ENCODE measurements at regions not wholly inside any gene's neighbourhood (a gene's known extent, or its start where the extent isn't known, plus 50 kb on each side); places are given as distances from the start of the nearest gene placed in this dataset.

DNA sequence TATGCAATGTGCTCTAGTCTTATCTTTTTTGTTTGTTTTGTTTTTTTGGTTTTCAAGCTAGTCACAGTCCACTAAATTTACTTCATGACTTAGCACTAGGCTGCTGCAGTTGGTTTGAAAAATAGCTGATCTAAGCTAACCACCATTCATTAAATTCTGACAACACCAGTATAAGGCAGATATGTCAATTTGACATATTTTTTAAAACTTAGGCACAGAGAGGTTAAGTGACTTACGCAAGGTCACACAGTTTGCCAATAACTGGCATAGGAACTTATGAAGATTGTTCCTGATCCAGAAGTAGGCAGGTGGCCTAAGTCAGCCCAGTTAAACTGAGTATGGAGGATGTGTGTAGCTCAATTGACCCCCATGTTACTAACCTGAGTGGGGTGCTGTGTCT, 377.3 kb upstream of the NFE2L3 start:
- Mint-ChIP-seq H3K4me3 (ENCODE audit: unreplicated experiment) (no peak overlapping the region), H3K27me3 (ENCODE audit: low read depth, unreplicated experiment) (no peaks in the 10 kb centered on the region)
- no peak for FAIRE-seq

DNA sequence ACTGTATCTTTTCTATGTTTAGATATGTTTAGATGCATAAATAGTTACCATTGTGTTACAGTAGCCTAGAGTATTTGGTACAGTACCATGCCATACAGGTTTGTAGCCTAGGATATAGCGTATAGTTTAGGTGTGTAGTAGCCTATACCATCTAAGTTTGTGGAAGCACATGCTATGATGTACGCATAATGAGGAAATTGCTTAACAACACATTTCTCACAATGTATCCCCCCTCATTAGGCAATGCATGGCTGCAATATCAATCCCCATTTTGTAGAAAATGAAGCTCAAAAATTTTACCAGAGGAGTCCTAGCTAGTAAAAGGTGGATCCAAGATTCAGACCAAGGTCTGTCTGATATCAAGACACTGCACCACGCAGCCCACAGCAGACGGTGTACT, 376.4 kb upstream of the NFE2L3 start:
- FAIRE-seq (no peak), DNase-seq (ENCODE audit: low read depth) (no peak)
- H3K36me3 ChIP-seq (ENCODE audit: insufficient read depth, low read length), result no peaks in the 10 kb centered on the region
- H3K4me2 ChIP-seq (ENCODE audit: low read length), result no peak overlapping the region
- H3K27ac ChIP-seq (ENCODE audit: low read depth, low read length), result no peak overlapping the region
- H3K27me3 ChIP-seq (ENCODE audit: insufficient read depth, low read length), result no peaks in the 10 kb centered on the region
- no peaks in the 10 kb centered on the region for H3K4me1 Mint-ChIP-seq (ENCODE audit: low read depth, unreplicated experiment)
- no peaks in the 10 kb centered on the region for H4K20me1 ChIP-seq (ENCODE audit: insufficient read depth, low read length)
- no peak overlapping the region for H3K27ac Mint-ChIP-seq (ENCODE audit: unreplicated experiment)
- no peaks in the 10 kb centered on the region for H3K36me3 Mint-ChIP-seq (ENCODE audit: low read depth, unreplicated experiment)
- H3K79me2 ChIP-seq (ENCODE audit: insufficient read depth, low read length), result no peaks in the 10 kb centered on the region
- no peaks in the 10 kb centered on the region for H3K9me3 ChIP-seq (ENCODE audit: insufficient read depth, low read depth, low read length)
- peaks cover 2% of the 10 kb centered on the region for H3K9me3 Mint-ChIP-seq (ENCODE audit: unreplicated experiment)
- H3K4me3 Mint-ChIP-seq (ENCODE audit: unreplicated experiment), result no peak overlapping the region
- peaks cover 4% of the 10 kb centered on the region for H3K27me3 Mint-ChIP-seq (ENCODE audit: low read depth, unreplicated experiment)
- no peaks in the 10 kb centered on the region for H3K4me1 ChIP-seq (ENCODE audit: insufficient read depth, low read length)
- H3K9ac ChIP-seq (ENCODE audit: low read length), result no peak overlapping the region
- H3K4me3 ChIP-seq (ENCODE audit: insufficient read depth, low read depth, low read length), result no peak overlapping the region
- TF ChIP-seq, protein P1, sequence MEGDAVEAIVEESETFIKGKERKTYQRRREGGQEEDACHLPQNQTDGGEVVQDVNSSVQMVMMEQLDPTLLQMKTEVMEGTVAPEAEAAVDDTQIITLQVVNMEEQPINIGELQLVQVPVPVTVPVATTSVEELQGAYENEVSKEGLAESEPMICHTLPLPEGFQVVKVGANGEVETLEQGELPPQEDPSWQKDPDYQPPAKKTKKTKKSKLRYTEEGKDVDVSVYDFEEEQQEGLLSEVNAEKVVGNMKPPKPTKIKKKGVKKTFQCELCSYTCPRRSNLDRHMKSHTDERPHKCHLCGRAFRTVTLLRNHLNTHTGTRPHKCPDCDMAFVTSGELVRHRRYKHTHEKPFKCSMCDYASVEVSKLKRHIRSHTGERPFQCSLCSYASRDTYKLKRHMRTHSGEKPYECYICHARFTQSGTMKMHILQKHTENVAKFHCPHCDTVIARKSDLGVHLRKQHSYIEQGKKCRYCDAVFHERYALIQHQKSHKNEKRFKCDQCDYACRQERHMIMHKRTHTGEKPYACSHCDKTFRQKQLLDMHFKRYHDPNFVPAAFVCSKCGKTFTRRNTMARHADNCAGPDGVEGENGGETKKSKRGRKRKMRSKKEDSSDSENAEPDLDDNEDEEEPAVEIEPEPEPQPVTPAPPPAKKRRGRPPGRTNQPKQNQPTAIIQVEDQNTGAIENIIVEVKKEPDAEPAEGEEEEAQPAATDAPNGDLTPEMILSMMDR (IDR thresholded peaks at IDR 0.05; ENCODE audit: insufficient read depth, low read depth, low read length), result no peak
- TF ChIP-seq EZH2 (IDR thresholded peaks at IDR 0.05; ENCODE audit: insufficient read depth, low read length), result no peak
- H2AFZ ChIP-seq (ENCODE audit: low read depth, low read length), result no peak overlapping the region

More for the DNA sequence above, 377.3 kb upstream of the NFE2L3 start:
- Histone ChIP-seq H3K27me3 (ENCODE audit: insufficient read depth, low read length) (no peaks in the 10 kb centered on the region), H3K4me3 (ENCODE audit: insufficient read depth, low read depth, low read length) (no peak overlapping the region), H3K36me3 (ENCODE audit: insufficient read depth, low read length) (no peaks in the 10 kb centered on the region), H3K9me3 (ENCODE audit: insufficient read depth, low read depth, low read length) (no peaks in the 10 kb centered on the region), H4K20me1 (ENCODE audit: insufficient read depth, low read length) (no peaks in the 10 kb centered on the region), H3K27ac (ENCODE audit: low read depth, low read length) (no peak overlapping the region), H3K4me2 (ENCODE audit: low read length) (no peak overlapping the region), H3K9ac (ENCODE audit: low read length) (no peak overlapping the region), H3K4me1 (ENCODE audit: insufficient read depth, low read length) (no peaks in the 10 kb centered on the region), H2AFZ (ENCODE audit: low read depth, low read length) (no peak overlapping the region), H3K79me2 (ENCODE audit: insufficient read depth, low read length) (no peaks in the 10 kb centered on the region)
- Mint-ChIP-seq H3K4me1 (ENCODE audit: low read depth, unreplicated experiment) (no peaks in the 10 kb centered on the region), H3K9me3 (ENCODE audit: unreplicated experiment) (peaks cover 2% of the 10 kb centered on the region), H3K36me3 (ENCODE audit: low read depth, unreplicated experiment) (no peaks in the 10 kb centered on the region), H3K27ac (ENCODE audit: unreplicated experiment) (no peak overlapping the region)
- no peak for DNase-seq (ENCODE audit: low read depth)
- TF ChIP-seq EZH2 (IDR thresholded peaks at IDR 0.05; ENCODE audit: insufficient read depth, low read length), result no peak
- TF ChIP-seq, protein P1 (IDR thresholded peaks at IDR 0.05; ENCODE audit: insufficient read depth, low read depth, low read length), result no peak

DNA sequence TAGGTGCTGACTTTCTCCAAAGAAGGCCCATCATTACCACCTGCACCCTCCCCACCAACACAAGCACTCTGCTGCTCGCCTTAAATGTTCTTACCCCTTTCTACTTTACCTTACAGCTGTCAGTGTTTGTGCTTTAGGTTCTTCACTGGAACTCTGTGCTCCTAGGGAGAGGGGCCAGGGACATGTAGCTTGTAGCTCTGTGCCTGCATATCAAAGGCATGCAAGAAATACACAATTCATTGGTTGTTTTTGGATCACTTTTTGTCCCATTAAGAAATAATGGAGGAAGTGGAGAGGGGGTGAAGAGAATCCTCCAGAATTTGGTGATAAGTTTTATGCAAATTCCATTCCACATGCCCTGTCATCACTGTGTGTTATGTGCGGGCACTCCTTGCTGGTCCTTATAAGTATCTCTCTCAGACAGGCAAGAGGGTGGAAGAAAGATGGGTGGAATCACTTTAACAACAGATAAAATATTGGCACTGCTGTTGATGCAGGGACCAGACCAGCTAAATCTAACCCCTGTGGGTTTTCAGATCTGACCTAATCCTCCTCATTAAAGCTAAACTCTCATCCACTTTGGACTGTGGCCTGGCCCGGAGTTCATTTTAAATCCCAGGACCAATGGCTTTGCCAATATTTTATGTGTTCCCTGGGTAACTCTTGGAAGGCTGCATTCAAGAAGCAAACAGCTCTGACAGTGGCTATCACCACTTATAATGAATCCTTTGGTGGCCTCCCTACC, 375.8 kb upstream of the NFE2L3 start:
- peaks cover 2% of the 10 kb centered on the region for H3K9me3 Mint-ChIP-seq (ENCODE audit: unreplicated experiment)
- no peak overlapping the region for H3K4me2 ChIP-seq (ENCODE audit: low read length)
- H3K27ac ChIP-seq (ENCODE audit: low read depth, low read length), result no peak overlapping the region
- no peaks in the 10 kb centered on the region for H3K36me3 Mint-ChIP-seq (ENCODE audit: low read depth, unreplicated experiment)
- H2AFZ ChIP-seq (ENCODE audit: low read depth, low read length), result no peak overlapping the region
- no peak overlapping the region for H3K27ac Mint-ChIP-seq (ENCODE audit: unreplicated experiment)
- H3K9ac ChIP-seq (ENCODE audit: low read length), result no peak overlapping the region
- no peaks in the 10 kb centered on the region for H3K4me1 ChIP-seq (ENCODE audit: insufficient read depth, low read length)
- no peak for DNase-seq (ENCODE audit: low read depth)
- H3K4me3 ChIP-seq (ENCODE audit: insufficient read depth, low read depth, low read length), result no peak overlapping the region
- H3K36me3 ChIP-seq (ENCODE audit: insufficient read depth, low read length), result no peaks in the 10 kb centered on the region
- H3K4me1 Mint-ChIP-seq (ENCODE audit: low read depth, unreplicated experiment), result no peaks in the 10 kb centered on the region
- H3K79me2 ChIP-seq (ENCODE audit: insufficient read depth, low read length), result no peaks in the 10 kb centered on the region
- H3K27me3 ChIP-seq (ENCODE audit: insufficient read depth, low read length), result no peaks in the 10 kb centered on the region
- H4K20me1 ChIP-seq (ENCODE audit: insufficient read depth, low read length), result no peaks in the 10 kb centered on the region
- peaks cover 4% of the 10 kb centered on the region for H3K27me3 Mint-ChIP-seq (ENCODE audit: low read depth, unreplicated experiment)
- no peak for FAIRE-seq
- H3K4me3 Mint-ChIP-seq (ENCODE audit: unreplicated experiment), result no peak overlapping the region
- TF ChIP-seq, protein P1 (IDR thresholded peaks at IDR 0.05; ENCODE audit: insufficient read depth, low read depth, low read length), result no peak
- no peak for TF ChIP-seq EZH2 (IDR thresholded peaks at IDR 0.05; ENCODE audit: insufficient read depth, low read length)
- H3K9me3 ChIP-seq (ENCODE audit: insufficient read depth, low read depth, low read length), result peaks cover 4% of the 10 kb centered on the region

Data from astrocyte (in vitro differentiated cells and primary cell).